ENCODE measurements at regions not wholly inside any gene's neighbourhood (a gene's known extent, or its start where the extent isn't known, plus 50 kb on each side); places are given as distances from the start of the nearest gene placed in this dataset.

GRCh38 chr3:102339671-102340070, 95.1 kb upstream of the ZPLD1 start:
- TF ChIP-seq CTCF (IDR thresholded peaks at IDR 0.05) (no peak), POLR2A (IDR thresholded peaks at IDR 0.05) (no peak)

Measured in right lobe of liver (tissue), 4 donors.